NCI-H128 (cell line): ENCODE measurements at regions not wholly inside any gene's neighbourhood (a gene's known extent, or its start where the extent isn't known, plus 50 kb on each side); places are given as distances from the start of the nearest gene placed in this dataset.
"Not testable (repeated sequence)": the region's sequence is repeated elsewhere in the genome, so short reads cannot be mapped to it uniquely, and the experiment has no call there.

Source experiments
- DNase-seq: peaks from one replicate; lab custom pipeline; 2025; ENCODE audit not compliant: unreplicated experiment; lab: John Stamatoyannopoulos, UW

DNA sequence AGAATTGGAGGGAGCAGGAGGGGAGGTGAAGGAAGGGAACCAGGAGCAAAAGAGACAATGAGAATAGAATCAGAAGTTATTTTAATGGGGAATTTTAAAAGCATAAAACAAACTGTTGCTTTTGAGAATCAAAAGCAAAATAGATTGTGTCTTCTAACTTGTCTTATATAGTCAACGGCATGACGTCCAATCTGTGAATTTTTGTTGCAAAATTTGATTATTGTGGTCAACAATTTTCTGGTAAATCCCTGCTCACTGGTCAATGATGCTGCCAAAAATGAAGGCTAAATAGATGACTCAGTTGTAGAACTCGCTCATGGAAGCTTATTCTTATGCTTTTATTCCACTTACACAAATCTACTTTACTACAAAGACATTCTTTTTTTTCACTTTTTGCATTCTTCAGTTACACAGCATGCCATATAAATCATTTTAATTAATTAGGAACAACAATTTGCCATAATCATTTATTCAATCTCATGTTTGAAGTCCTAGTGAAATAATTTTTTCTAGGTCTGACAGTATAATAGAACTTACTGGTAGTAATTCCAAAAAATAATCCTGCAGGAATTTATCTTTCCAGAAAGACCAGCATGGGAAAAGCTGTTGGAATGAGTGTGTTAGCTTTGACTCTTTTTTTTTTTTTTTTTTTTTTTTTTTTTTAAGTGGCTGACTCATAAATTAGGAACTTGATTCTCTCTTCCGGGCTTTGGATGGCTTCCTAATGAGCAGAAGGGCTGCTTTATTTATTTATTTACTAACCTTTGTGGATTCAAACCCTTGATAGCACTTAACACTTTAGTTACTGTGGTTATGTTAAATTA is 256.9 kb downstream of the SPRY2 start:
- no peak for DNase-seq

DNA sequence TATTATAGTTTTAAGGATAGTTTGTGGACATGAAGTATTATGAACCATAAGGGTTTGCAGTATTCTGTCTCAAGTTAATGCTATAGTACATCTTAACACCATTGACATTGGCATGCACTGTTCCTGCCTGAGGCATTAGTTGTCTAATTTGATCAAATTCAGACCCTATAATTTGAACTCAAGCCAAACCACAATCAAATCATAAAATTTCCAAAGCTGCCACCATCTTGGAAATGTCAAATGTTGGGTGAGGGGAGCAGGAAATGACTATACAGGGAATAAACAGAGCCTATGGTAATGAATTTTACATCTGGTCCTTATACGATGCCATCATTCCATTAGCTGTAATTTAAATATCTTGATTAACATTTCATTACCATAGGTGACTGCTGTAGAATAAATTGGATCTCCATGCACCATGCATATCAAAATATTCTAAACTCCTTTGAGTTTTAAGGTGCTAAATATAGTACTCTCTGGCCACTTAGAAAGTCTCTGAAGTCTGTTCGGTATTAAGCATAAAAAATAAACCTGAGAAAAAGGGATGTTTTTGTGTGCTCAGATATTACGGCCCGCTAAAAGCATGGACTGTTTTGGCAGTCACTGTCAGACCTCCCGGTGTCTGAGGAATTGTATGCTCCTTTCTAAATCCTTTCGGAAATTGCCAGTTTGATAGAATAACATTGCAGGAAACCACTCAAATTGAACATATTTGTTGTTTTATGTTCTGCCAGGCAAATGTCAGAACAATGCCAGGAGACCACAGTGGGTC is 257.7 kb downstream of the SPRY2 start:
- DNase-seq, result no peak

DNA sequence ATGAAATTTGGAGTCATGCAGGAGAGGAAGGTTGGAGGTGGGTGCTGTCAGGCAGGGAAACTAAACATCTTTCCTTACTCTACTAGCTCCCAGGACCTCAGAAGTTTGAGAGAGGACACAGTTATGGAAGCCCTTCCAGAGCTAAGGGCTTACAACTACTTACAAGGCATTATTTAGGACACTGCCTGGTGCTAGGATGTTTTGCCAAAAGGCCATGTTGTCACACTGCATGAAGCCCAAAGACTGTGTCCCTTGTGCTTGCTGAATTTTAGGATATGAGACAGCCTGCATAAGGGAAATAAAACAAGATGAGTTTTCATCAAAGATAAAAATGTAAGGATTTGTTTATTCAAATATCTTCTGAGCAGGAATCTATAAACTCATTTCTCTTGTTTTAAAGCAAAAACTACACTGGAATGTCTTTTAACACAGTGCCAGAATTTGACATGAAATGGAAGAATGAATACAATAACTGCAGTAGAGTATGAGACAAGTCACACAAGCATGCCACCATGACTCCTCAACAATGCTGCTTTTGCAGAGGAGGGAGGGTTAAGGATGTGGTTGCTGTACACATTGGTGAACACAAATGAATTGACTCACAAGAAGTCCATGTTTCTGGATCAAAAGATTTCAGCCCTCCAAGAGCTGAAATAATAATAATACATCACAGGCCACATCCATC is 258.4 kb downstream of the SPRY2 start:
- no peak for DNase-seq

DNA sequence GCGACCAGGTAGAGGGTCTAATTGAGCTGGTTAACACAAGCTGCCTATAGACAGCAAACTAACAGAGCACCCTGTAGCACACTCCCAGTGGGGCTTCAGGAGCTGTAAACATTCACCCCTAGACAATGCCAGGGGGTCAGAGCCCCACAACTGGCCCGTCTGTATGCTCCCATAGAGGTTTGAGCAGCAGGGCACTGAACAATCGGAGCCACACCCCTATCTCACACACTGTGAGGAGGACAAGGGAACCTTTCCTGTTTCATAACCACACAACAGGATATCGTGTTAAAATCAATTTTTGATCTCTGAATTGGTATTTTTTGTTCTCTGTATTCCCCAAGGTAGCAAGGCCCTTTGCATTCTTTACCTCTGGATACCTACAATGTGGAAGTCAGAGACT is 266.1 kb downstream of the SPRY2 start:
- DNase-seq, result no peak

DNA sequence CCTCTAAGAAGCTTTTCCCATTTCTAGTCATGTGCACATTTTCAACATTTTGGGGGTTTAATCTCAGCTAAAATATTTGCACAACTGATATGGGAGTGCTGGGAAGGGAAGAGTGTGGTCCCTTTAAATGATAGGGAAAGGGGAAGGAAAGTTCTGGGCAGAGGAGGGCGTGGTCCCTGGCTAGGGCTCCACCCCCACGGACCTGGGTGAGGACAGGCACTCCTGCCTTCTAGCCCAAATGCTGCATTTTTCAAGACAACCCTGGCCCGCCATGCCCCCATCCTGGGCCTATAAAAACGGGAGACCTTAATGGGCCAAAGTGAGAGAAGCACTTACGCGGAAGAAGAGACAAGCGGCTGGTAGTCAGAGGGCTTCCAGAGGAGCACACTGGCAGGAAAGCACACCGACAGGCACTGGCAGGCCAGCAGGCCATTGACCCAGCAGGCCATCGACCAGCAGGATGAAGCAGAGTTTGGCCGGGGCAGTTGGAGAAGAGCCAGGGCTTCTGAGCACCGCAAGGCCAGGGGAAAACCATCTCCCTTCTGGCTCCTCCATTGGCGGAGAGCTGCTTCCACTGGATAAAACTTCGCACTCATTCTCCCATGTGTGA is 266.7 kb downstream of the SPRY2 start:
- DNase-seq, result no peak

DNA sequence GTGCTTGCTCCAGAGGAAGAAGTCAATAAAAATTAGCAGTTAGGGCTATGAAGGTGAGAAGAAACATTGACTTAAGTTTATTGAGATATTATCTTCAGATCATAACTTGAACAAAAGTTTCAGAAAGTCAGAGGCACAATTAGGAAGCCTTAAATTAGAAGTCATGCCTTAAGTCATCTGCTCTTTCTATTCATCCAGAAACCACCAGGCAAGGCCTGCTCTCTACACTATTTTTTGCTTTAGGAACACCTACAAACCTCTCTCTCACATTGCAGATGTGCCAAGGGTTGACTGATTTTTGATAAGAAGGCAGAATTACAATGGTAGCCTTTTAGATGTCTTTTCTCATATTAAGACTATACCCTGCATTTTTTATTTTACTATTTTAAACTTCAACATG is 268.7 kb downstream of the SPRY2 start:
- DNase-seq, result no peak

DNA sequence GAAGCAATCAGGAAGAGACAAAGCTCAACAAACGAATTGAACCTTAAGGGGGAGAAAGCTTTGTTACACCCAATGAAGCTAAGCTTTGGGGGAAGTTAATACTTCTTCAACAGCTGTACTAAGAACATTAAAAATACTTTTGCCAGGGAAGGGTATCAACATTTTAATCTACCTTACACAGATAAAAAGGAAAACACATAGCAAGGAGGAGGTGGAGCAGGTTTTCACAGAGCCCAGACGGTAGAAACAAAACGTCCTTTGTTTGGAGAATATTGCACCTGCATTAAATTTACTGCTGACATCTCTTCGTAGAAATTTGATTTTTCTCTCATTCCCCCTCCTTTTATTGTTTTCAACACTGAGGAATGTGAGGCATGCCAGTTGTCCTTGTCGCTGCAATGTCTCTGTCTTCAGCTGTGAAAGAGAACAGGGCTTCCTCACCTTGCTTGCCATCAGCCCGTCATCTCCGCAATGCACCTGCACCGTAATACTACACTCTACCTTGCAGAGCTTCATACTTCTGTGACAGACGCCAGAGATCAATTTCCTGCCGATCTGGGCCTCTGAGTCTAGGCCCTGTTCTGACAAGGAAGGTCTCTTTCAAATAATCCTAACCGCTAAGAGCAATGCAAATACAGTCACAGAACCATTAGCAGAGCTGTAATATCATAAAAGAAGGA is 270.8 kb downstream of the SPRY2 start:
- DNase-seq, result no peak

DNA sequence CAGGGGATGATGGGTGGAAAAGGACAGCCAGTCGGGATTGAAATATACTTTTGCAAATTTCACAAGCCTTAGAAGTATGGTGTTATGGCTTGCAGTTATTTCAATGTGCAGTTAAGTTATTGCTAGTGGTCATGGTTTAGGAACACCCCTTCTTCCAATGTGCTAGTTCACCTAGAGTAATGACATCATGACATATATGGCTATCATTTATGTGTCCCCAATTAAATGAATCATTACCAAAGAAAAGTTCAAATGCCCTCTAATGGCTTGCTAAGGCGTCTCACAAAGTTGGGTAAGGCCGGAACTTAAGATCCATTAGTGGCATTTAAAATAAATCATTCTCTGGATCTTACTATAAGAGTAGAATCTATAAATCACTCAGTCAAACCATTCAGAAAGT is 271.6 kb downstream of the SPRY2 start:
- DNase-seq, result no peak

DNA sequence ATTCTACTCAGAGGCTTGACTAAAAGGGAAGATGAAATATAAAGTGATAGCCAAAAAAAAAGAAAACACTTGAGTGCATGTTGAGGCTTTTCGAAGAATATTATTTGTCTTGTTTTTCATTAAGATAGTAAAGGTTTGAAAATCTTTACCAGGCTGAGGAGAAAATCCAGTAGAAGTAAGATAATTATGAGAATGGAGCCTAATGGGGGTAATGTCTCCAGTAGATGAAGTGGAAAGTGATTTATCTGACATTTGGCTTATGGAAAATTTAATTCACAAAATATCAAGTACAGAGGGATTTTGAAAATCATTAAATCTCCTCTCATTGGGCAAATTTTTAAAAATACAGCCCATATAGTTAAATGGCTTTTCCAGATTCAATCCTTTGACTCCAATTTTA is 274.9 kb downstream of the SPRY2 start:
- no peak for DNase-seq

DNA sequence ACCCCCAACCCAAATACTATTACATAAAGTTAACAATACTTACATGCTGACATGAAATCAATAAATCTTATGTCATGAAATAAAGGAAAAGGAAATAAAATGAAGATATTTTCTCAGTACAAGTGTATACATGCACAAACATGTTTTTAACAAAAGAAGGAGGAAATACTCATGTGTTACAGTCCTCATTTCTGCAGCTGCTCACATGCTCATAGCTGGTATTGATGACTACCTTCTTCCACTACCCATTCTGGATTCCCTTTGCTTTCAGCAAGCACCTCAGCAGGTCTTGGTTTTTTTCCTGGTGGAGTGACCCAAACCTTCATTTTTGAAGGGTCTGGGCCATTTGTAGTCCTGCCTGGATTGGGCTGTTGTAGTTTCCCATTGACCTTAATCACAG is 278.5 kb downstream of the SPRY2 start:
- not testable (repeated sequence) for DNase-seq

DNA sequence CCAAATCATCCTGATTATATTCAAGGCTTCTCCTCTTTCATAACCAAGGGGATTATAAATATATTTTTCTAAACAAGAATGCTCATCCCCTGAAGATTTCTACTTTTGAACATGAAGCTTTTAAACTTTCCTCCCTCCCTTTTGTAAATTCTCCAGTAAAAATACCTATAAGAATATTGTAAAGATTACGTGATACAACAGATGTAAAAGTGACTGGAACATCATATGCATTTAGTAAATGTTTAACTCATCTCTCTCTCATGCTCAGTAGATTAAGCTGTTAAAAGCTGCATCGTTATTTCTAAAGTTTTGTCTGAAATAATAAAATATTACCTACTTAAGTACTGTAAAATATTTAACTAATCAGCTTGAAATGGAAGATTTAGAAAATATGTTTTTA is 281.1 kb downstream of the SPRY2 start:
- no peak for DNase-seq

DNA sequence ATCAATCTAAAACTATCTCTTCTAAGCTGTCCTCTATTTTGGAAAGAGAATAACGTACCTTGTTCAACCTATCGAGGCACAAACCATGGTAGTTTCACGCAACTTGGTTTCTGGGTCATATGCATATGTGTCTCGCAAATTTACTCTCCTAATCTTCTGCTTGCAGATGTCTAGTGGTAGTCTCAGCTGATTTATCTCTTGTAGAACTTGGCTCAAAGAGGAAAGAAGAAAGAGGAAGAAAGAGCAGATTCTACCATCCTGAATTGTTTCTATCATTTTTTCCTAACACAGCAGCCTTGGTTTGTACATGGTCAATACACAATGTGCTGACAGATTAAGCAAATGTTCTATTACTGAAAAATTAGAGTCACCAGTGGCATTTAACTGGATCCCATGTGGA is 282.3 kb downstream of the SPRY2 start:
- DNase-seq, result no peak

DNA sequence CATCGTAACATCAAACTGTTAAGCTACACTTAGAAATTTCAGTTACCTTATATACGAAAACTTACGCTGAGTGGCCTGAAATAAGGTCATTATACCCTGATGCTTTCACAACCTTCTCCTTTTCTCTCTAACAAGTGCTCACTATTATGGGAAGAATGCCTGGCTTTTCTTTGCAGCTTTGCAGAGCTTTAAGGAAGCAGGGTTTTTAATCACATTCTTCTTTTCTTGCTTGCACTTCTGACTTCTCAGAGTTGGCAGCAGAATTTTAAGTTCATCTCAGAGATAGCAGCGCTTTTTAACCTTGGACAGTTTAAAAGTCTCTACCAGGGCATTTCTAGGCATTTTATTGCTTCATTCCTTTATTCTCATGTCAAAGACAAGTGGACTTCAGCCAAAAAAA is 285.1 kb downstream of the SPRY2 start:
- no peak for DNase-seq

DNA sequence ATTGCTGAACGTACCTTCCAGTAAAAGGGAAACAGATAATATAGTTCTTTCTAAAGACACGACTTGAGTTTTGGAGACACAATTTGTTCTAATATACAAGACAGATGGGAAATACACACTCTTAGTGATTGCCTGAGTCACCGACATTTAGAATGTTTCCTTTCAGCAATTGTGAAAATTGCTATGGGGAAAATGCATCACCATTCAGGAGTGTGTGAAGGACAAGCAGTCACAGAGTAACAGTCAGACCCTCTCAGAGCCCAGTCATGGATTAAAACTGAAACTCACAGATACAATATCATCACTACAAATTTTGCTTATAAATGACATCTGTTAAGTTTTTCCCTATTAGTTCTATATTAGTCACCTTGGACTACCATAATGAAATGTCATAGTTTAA is 286.1 kb downstream of the SPRY2 start:
- no peak for DNase-seq

DNA sequence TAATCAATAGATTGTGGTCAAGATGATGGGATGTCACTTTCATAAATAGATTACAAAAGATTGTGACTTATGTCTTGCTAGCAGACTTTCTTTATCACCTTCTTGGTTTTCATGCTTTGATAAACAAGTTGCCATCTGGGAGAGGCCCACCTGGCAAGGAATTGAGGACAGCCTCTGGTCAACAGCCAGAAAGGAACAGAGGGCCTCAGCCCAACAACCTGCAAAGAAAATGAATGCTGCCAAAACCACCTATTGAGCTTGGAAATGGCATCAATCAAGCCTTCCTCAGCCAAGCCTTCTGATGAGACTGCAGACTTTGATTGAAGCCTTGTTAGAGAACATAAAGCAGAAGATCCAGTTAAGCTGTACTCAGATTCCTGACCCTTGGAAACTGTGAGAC is 288.6 kb downstream of the SPRY2 start:
- no peak for DNase-seq

DNA sequence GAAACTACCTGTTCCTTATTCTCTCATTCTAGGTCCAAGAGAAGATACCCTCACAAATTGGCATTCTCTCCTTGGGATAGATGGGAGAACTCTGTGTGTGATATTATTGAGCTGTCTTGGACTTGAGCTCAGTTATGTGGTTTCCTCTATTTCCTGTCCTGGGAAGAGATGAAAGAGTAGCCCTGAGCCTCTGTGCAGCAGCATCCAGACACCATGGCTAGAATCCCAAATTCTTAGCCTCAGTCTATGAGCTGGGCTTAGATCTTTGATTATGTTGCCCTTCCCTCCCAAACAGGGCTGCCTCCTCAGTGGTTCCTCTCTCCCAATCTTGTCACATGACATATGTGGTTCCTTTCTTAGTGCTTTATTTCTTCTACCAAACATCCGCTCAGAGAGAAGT is 290.7 kb downstream of the SPRY2 start:
- DNase-seq, result no peak

DNA sequence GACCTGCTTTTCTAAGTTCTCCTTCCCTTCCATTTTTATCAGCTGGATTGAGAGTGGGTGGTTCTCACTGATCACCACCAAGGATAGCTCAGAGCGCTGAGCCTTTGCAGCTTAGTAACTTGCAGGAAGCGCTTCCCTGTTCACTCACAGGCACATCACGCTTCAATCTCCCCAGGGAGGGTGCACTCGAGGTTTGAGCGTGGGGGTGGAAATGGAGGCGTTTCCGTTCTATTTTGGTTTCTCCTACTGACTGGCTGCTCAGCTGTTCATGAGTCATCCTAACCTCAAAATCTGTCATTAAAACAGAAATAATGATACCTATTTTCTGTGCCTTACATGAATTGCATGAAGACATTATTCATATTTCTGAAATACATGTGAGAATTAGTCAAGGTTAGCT is 292.1 kb downstream of the SPRY2 start:
- peak; percentile 21 for DNase-seq

DNA sequence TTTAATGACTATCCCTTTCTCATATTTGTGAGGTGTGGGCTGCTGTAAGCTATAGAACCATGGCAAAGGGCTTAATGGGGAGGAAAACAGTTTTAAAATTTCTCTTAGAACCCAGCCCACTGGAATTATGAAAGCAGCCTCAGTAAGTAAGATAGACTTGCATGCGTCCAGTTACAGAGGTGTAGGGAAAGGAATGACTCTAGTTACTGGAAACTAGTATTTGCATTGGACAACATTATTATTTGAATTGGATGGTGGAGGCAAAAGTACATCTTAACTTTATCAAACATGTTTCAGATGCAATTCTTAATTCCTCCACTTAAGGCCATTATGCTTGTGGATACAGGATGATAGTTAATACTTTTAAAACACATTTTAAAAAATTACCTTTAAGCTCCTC is 292.9 kb downstream of the SPRY2 start:
- DNase-seq, result no peak

DNA sequence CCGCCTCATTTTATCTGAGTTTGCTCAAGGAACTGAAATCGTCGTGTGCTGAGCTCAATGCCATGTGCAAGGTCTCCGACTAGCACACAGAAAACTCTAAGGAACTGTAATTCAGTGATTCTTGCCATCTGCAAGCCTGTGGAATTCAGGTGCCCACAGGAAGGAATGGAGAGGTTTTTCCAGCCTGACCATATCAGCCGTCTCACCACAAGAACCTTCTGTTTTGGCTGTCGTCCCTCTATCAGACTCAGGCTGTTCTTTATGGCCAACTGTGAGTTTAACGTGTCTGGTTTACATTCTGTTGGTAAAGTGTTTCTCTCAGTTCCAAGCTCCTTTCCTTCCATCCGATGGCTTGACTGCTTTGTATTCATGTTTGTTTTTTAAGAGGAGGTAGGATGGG is 293.5 kb downstream of the SPRY2 start:
- DNase-seq, result no peak

DNA sequence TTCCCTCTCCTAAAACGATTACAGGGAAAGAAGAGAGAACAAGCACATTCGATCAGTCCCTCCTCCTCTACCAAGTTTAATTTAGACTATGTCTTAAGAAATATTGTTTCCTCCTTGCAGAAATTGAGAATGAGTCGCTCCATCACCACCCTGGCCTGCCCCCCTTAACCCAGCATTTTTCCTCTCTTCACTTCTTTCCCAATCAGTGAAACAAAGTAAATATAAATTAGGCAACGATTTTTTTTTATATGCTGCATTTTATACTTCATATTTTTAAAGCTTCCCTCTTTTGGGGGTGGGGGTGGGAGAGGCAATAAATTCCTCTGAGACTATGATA is 300.0 kb downstream of the SPRY2 start:
- DNase-seq, result no peak
